Calu3 (cell line): ENCODE measurements at regions not wholly inside any gene's neighbourhood (a gene's known extent, or its start where the extent isn't known, plus 50 kb on each side); places are given as distances from the start of the nearest gene placed in this dataset.

Experiments
- BruUV-seq: library from RNA; stranded (reverse); fragments of 400-500 nt; replicated peaks from 2 replicates; lab custom pipeline; 2021; lab: Mats Ljungman, UMichigan
- CTCF ChIA-PET: fragments of 300-600 bp; sonication (Branson Sonifier 250); formaldehyde crosslinking; loops from one replicate; lab custom pipeline; 2022; ENCODE audit warnings: antibody characterized with exemption; lab: Charles Lee
- DNase-seq: peaks from one replicate; pipeline ENCODE4 v3.0.0; 2022
- H3K27ac Mint-ChIP-seq: one replicate; pipeline ENCODE4 v1.8.0; 2022; ENCODE audit warnings: mixed read lengths; ENCODE audit not compliant: unreplicated experiment
- H3K27me3 Mint-ChIP-seq: one replicate; pipeline ENCODE4 v1.8.0; 2022; ENCODE audit warnings: mixed read lengths; ENCODE audit not compliant: unreplicated experiment
- H3K36me3 Mint-ChIP-seq: one replicate; pipeline ENCODE4 v1.8.0; 2022; ENCODE audit warnings: mild to moderate bottlenecking, moderate library complexity, mixed read lengths; ENCODE audit not compliant: insufficient read depth, unreplicated experiment
- H3K4me1 Mint-ChIP-seq: one replicate; pipeline ENCODE4 v1.8.0; 2022; ENCODE audit warnings: mild to moderate bottlenecking, low read depth, mixed read lengths; ENCODE audit not compliant: unreplicated experiment
- H3K4me3 Mint-ChIP-seq: one replicate; pipeline ENCODE4 v1.8.0; 2022; ENCODE audit warnings: mild to moderate bottlenecking, low read depth, moderate library complexity, mixed read lengths; ENCODE audit not compliant: unreplicated experiment
- H3K9me3 Mint-ChIP-seq: one replicate; pipeline ENCODE4 v1.8.0; 2022; ENCODE audit warnings: low read depth, mixed read lengths; ENCODE audit not compliant: unreplicated experiment
- intact Hi-C: fragments of 100-400 bp; cut with micrococcal nuclease; formaldehyde crosslinking; loops from one replicate; pipeline ENCODE4 v1.10.0; 2022; ENCODE audit not compliant: unreplicated experiment
- TF ChIP-seq, protein P1 (sequence below): fragments of 200-600 bp; IDR thresholded peaks from one replicate; pipeline ENCODE4 v1.8.0; 2022; ENCODE audit warnings: antibody characterized with exemption; ENCODE audit not compliant: unreplicated experiment

DNA sequence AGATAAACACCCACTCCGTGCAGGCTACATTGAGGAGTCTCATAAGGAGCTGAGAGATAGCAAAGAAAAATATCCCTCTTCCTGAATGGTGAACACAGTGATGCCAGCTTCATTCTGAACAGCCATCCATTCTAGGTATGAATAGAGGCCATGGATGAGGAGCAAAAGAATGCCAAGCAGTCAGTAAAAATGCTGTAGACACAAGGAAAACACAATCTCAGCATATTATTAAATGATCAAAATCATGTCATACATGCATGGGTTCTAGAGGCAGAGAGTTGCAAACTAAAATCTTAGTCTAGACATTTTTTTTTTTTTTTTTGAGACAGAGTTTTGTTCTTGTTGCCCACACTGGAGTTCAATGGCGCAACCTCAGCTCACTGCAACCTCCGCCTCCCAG lies 313.0 kb downstream of the SOX9 start:
- H3K27me3 Mint-ChIP-seq = no peaks in the 10 kb centered on the region
- TF ChIP-seq, protein P1, sequence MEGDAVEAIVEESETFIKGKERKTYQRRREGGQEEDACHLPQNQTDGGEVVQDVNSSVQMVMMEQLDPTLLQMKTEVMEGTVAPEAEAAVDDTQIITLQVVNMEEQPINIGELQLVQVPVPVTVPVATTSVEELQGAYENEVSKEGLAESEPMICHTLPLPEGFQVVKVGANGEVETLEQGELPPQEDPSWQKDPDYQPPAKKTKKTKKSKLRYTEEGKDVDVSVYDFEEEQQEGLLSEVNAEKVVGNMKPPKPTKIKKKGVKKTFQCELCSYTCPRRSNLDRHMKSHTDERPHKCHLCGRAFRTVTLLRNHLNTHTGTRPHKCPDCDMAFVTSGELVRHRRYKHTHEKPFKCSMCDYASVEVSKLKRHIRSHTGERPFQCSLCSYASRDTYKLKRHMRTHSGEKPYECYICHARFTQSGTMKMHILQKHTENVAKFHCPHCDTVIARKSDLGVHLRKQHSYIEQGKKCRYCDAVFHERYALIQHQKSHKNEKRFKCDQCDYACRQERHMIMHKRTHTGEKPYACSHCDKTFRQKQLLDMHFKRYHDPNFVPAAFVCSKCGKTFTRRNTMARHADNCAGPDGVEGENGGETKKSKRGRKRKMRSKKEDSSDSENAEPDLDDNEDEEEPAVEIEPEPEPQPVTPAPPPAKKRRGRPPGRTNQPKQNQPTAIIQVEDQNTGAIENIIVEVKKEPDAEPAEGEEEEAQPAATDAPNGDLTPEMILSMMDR = no peak
- BruUV-seq = no TSS peak
- H3K4me3 Mint-ChIP-seq = no peak overlapping the region
- intact Hi-C loops = no loop called here
- H3K36me3 Mint-ChIP-seq = peaks cover 23% of the 10 kb centered on the region
- CTCF ChIA-PET = interaction anchor here (0.9 kb wide), 1 partner anchor 11 kb away, joined by 7 read pairs; no protein-coding TSS in a partner anchor
- no peak overlapping the region for H3K27ac Mint-ChIP-seq
- H3K4me1 Mint-ChIP-seq = peaks cover 56% of the 10 kb centered on the region
- DNase-seq = no peak
- H3K9me3 Mint-ChIP-seq = no peaks in the 10 kb centered on the region

DNA sequence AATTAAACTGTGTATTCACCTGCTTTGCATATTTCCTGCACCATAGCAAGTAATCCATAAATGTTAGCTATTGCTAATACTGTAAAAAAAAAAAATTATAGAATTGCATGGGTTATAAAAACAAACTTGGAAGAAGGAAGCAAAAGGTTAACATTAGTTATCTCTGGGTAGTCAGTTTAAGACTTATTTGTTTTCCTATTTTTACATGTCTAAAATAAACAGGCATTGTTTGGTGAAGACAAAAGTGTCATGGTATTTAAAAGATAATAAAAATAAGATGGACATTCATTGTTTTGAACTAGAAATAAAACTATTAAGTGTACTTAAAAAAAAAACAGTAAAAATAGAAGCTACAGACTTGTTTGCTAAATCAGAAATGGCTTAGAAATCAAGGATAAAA lies 313.8 kb downstream of the SOX9 start:
- no peak overlapping the region for H3K27ac Mint-ChIP-seq
- TF ChIP-seq, protein P1 = no peak
- intact Hi-C loops = no loop called here
- no peak overlapping the region for H3K4me3 Mint-ChIP-seq
- H3K4me1 Mint-ChIP-seq = peaks cover 51% of the 10 kb centered on the region
- CTCF ChIA-PET = no interaction called here
- no TSS peak for BruUV-seq
- peaks cover 24% of the 10 kb centered on the region for H3K36me3 Mint-ChIP-seq
- H3K9me3 Mint-ChIP-seq = no peaks in the 10 kb centered on the region
- H3K27me3 Mint-ChIP-seq = no peaks in the 10 kb centered on the region
- DNase-seq = no peak

GRCh38 chr17:72434991-72435618 lies 314.3 kb downstream of the SOX9 start:
- TF ChIP-seq, protein P1 = no peak
- DNase-seq = no peak
- intact Hi-C loops = no loop called here
- Mint-ChIP-seq H3K4me1 (peaks cover 52% of the 10 kb centered on the region), H3K4me3 (no peak overlapping the region), H3K27ac (peak overlapping the region; percentile 42), H3K27me3 (no peaks in the 10 kb centered on the region), H3K9me3 (no peaks in the 10 kb centered on the region), H3K36me3 (peaks cover 29% of the 10 kb centered on the region)
- no TSS peak for BruUV-seq
- CTCF ChIA-PET = no interaction called here

DNA sequence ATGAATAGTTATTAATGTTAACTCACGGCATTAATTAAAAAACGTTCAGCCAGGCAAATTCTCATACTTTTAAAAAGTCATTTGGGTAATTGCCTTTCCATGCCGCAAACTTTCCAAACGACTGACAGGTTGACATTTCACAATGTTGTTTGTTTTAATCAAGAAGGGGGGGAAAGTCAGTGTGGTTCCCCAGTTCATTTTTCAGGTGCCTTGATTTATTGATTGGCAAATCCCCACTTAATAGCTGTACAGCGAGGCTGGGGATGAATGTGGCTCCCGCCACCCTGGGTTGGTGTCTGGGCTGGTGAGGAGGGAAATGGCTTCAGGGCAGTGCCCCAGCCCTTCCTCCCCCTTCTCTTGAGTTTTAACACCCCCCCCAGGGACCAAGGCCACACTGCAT lies 318.0 kb downstream of the SOX9 start:
- Mint-ChIP-seq H3K36me3 (peaks cover 22% of the 10 kb centered on the region), H3K9me3 (no peaks in the 10 kb centered on the region), H3K27me3 (no peaks in the 10 kb centered on the region), H3K4me1 (peaks cover 41% of the 10 kb centered on the region), H3K4me3 (no peak overlapping the region), H3K27ac (no peak overlapping the region)
- DNase-seq = no peak
- TF ChIP-seq, protein P1 = no peak
- intact Hi-C loops = no loop called here
- no TSS peak for BruUV-seq
- CTCF ChIA-PET = no interaction called here
